ENCODE measurements at regions not wholly inside any gene's neighbourhood (a gene's known extent, or its start where the extent isn't known, plus 50 kb on each side); places are given as distances from the start of the nearest gene placed in this dataset.
A peak's percentile ranks its signal among the peaks of the same experiment; 100 is the strongest.

DNA sequence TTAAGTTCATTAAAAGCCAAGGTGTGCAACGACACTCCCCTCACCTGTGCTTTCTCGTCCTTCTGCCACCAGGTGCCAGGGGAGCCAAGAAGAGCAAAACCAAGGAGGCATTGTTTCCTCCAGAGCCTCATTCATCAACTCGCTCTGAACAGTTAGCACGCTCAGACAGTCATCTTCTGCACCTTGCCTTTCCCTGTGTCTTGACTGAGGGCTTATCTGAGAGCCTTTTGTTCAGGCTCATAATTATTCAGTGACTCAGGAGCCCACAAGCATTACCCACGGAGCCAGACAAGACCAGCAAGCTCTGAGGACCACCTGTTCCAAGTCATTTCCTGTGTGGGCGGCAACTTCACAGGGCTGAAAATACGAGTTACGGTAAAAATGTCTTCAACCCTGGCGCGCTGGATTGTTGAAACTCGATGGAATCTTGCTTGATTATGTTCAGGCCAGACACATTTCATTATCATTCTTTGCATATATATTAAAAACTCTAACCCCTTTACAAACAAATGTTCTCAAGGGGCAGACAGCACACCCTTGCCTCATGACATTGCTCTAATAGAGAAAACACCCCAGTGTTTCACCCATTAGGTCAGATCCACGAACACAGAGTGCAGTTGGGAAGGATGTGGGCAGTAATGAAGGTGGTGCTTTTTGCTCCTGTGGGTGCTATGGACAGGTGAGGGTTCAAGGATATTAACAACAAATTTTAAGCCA lies 89.7 kb upstream of the RUNX1 start:
- no peak for DNase-seq

DNA sequence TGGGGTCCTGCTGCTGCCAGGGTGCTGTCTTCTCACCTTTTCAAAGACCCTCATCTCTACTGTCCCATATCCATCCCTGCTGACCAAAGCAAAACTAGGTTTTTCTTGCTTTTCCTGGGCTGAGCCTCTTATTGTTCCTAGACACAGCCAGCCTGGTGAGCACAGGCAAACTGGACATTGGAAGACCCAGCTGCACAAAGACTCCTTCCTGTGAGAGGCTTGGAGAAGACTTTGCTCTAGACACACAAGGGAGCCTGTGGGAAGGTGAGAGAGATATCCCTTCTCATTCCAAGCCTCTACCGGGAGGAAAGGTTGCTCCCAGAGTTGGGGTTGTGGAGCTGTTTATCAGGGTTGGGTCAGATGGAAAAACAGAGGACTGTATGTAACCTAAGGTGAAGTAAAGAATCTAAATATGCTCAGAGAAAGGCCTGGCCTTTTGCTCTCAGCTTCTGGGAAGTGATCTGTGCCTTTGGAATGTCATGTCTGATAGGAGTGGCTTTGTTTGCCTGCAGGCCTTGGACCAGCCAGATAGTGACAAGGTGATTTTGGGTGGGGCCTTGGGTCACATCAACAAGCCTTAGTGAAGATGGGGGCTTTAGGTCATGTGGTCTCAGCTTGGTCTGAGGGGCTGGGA lies 87.6 kb upstream of the RUNX1 start:
- DNase-seq, result no peak

DNA sequence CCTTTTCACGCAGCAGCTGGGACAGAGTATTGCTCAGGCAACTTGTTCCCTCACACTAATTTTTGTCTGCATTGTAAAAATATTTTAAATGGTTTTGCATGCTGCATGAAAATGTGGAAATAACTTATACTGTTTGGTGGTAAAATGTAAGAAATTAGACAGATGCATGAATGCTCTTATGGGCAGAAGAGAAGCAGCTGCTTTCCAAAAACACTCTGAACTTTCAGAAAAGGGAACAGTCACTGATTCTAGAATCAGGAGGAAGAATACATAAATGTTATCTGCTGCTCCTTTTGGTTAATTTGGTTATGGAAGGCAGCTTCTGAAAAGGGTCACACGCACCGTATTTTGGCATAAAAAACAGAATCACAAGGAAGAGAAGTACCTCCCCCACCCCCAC lies 87.0 kb upstream of the RUNX1 start:
- no peak for DNase-seq

DNA sequence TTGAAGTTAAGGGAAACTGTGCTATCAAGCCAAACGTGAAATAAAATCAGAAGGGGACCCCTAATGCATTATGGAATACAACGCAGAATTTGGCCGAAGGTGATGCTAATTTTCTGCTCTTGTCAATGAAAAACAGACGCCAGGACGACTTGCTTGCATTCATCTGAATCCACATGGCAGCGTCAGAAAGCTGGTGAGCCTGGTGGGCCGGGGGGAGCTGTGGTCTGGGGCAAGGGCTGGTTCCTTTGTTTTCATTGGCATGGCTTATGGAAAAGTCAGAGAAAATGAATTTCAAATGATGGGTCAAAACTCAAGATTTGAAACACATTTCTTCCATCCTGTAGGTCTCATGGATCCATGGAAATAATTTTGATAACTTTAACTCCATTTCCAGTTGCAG lies 86.4 kb upstream of the RUNX1 start:
- DNase-seq, result no peak

DNA sequence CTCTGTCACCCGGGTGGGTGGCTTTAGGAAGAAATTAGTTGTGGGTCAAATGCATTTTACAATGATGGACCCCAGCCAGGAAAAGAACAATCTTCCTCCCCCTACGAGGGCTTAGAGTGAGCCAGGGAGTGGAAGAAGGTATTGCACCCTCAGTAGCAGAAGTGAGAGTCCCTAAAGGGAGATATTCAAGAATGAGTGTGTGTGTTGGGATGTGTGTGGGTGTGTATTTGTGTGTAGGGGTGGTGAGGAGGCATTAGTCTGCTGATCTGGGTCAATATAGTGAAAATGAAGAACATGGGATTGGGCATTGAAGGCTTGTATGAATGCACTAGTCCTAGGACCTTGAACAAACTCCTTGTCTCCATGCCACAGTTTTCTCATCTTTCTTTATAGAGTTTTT lies 85.2 kb upstream of the RUNX1 start:
- DNase-seq, result no peak

DNA sequence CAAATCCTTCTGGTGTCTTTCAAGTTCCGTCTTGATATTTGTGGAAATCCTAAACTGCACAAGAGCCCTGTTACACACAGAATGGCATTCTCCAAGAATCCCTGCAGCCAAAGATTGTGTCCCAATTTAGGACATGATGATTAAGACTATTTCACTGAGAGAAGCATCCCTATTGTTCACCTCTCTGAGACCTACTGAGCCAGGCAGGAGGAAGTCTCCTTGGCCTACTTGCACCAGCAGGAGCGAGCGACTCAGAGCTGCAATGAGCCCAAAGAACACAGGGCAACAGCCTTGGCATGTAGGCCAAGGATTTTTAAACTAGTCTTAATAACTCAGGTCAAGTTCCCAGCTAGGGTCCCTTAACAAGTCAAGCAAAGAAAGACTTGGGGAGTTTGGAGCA lies 79.4 kb upstream of the RUNX1 start:
- no peak for DNase-seq

DNA sequence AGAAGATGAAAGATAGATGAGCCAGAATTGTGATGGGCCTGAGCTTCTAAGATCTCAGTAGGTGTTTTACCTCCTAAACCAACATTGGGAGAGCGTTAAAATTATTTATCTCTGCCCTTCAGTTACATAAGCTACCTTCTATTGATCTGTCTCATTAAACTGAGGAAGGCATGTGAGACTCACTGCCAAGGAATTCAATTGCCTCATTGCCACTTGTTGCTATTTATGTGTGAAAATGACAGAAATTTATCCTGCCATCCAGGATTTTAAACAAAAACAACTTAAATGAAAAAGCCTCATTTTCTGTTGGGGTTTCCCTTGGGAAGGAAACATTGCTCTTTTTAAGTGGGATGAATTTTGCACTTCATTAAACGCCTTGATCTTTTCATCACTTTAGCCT lies 78.7 kb upstream of the RUNX1 start:
- no peak for DNase-seq

DNA sequence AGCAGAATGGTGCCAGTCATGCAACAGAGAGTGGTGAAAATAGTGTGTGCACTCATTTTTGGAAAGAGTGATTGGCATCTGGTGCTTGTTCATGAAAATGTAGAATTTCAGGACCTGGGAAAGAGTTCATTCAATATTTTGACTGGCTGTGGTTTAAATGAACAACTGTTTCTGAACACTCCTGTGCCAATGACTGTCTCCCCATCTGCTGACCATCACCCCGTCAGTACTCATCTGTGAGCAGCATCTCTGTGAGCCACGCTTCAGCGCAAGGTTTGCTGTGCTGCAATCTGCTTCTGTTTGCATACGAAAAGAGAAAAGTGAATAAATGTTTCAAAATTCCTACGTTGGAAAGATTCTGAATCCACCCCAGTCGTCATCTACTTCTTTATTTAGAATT lies 77.9 kb upstream of the RUNX1 start:
- DNase-seq, result no peak

DNA sequence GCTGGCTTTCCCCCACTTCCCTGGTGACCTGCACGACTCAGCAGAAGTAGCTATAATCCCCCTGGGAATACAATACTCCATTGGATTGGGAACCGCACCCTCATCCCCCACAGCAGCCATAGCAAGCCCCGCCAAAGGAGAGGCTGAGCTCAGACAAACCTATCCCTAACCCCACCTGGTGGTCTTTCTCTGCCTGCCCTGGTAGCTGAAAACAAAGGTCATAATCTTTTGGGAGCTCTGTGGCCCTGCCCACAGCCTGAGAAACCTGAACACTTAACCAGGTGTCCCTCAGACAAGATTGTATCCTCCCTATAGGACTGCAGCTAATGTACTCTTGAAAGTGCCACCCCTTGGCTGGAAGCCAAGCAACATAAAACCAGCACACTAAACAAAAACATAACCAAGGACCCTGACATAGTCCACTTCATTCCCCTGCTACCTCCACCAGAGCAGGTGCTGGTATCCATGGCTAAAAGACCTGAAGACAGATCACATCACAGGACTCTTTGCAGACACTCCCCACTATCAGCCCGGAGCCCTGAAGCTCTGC lies 71.6 kb upstream of the RUNX1 start:
- no peak for DNase-seq

DNA sequence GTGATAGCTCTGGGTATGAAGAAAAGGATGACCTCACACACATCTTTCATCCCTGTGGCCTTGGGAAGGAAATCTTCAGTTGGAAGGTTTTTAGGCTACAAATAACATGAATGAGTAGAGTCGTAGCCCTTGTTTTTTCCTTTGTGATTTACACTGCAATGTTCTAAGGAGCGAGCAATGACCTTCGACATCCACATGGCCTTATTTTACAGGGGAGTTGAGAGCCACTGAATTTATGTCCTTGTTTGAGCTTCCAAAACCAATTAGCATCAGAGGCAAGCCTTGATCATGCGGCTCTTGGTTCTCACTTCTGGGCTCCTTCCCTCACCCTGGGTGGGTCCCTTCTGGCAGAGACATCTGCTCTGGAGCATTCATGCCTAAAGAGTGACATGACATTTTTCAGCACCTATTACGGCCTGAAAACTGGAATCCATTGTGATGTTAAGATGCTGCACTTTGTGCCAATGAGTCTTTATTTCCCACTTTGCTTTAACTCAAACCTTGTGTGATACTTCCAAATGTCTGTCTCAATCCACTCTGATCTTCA lies 70.5 kb upstream of the RUNX1 start:
- DNase-seq, result no peak

DNA sequence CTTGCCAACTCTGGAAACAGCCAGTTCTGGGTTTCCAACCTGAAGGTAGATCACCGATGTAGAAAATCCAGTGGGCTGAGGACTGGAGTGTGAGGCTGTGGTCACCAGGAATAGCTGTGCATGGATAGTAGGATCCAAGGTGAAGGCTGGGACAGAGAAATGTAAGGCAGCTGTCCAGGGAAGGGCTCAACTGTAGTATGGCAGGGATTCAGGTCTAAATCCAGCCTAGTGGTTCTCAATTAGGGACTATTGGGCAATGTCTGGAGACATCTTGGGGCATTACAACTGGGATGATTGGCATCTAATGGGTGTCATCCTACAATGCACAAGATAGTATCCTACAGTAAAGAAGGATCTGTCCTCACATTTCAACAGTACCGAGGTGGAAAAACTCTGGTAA lies 67.7 kb upstream of the RUNX1 start:
- no peak for DNase-seq

DNA sequence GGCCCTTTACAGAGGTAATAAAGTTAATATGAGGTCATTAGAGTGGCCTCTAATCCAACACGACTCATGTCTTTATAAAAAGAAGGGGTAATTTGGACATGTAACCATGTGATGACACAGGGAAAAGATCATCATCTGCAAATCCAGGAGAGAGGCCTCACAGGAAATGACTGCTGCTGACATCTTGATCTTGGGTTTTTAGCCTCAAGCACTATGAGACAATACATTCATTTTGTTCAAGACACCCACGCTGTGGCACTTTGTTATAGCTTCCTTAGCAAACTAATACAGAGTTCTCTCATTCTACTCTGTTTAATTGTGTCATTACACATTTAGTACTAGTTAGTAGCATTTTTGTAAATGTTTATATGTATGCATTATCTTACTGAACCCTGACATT lies 64.0 kb upstream of the RUNX1 start:
- no peak for DNase-seq

DNA sequence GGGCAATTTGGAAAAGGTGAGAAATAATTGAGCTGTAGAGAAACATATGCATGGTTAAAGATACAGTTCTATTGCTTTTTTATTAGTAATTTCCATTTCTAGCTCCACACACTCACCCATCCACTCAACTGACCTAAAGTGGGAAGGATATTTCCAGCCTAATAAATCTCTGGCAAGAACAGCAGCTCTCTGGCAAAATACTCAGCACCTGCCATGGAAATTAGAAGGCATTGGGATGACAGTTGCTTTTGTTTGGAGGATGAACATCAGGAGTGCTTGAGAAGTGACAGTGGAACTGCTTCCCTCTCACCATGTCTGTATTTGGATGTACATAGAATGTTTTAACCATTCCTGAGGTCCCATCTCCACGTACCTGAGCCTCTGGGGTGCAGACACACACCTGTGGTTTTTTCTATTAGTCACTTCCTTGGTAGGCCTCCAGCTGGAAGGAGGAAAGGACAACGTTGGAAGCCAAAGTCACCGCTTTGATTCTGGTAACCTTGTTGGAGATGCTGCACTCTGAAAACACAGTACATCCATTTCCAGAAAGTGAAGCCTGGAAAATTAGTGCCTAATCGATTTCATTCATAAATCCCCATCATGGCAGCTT lies 62.3 kb upstream of the RUNX1 start:
- no peak for DNase-seq

DNA sequence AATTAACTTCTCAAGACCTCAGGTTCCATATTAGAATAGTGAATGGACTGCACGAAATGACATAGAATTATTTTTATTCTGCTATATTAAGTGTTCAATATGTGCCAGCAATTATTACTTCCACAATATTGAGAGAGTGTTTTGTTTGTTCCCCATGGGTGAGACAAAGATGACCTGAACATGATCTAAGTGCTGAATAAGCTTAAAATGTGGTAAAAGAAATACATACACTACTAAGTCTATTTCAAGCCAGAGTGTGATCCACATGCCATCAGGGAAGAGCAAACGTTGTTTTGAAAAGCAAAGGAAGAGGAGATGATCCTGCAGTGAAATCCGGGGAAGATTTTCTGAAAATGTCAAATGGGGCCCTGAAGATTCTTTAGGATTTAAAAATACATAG lies 59.8 kb upstream of the RUNX1 start:
- no peak for DNase-seq

DNA sequence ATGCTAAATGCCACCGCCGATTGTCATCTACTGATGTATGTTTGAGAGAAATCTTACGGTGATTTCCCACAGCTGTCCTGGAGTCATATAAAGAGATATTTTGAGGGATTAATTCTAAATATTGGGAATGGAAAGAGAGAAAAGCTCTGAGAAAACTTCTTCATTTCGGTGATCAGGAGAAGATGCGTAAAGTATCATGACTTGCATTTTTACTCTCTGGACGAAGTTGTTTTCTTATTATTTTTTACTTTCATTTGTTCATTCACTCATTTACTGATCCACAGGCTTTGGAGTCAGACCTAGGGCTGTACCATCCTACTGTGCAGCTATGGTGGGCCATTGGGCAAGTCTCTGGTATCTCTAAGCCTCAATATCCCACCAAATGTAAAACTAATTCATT lies 58.4 kb upstream of the RUNX1 start:
- no peak for DNase-seq

DNA sequence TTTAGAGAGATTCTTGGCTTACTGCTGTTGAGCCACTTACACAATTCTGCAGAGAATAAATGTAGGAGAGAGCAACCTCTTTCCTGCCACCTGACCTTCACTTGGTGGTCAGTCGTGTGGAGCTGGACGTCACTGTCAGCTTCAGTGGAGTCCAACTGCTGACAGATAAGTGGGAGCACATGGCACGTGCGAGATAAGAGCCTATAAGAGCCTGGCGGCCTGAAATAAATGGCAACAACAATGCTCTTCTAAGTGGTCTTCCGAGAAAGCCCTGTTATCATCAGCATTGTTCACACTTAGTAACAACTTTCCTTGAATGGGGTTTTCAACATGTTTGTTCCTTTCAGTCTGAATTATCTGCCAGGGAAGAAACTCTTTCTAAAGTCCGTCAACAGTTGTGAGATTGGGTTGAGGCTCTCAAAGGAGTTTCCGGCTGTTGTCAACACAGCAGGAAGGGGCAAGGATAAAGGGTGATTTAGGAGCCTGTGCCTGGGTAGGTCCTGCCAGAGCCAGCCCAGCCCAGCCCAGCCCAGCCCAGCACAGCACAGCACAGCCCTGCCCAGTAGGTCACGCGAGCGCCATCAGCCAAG lies 57.2 kb upstream of the RUNX1 start:
- no peak for DNase-seq

DNA sequence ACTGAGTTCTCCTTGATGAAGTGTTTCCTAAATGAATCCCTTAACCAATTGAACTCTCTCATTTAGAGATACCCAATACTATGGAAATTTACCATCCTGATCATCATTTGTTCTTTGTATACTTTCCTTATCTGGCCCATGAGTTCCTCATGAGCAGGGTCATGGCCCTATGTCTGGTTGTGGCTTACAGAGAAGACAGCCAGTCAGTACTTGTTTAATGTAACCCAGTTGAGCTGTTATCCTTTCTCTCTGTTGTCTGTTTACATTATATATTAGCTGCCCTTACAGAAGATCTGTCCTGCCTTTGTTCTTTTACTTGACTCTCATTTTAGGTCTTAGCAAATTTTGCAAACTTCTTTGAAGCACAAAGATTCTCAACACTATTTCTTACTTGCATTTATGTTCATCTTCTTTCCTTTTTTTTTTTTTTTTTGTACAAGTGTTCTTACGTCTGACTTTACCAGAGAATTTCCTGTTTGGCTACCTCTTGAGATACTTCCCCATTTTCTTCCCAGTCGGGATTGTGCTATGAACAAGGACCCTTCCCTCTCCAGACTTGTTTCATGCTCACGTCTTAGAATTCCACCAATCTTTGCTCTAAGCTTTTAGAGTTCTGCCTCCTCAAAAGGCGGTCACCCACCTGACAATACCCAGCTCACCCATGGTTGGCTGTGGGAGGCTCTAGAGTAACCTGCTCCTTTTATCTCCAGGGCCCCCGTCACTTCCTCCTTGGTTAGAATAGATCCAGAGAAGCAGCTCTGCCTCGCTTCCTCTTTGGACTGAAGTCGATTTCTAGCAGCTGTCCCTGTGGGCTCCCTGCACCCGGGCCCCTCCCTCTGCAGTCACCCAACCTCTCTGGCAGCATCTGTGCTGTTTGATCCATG lies 53.6 kb upstream of the RUNX1 start:
- peak; percentile 93 for DNase-seq

DNA sequence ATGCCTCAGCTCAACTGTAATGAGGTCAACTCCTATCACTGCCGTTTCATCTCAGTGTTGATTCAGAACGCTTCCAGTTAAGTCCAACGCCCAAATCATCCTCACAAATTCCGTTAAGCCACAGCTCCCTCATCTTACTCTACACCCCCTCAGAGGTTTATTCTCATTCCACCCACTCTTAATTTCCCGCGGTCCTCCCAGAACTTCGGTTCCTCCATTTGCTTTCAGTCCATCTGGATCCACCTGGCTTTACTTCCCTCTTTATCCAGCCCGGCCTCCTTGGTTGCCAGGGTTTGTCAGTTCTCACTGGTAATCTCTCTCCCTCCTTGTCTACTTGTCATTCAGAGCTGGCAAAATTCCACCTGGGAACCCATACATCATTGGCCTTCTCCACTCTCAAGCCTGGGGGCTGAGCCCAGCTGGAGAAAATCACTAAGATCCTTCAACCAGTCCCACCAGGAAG lies 51.3 kb upstream of the RUNX1 start:
- no peak for DNase-seq

DNA sequence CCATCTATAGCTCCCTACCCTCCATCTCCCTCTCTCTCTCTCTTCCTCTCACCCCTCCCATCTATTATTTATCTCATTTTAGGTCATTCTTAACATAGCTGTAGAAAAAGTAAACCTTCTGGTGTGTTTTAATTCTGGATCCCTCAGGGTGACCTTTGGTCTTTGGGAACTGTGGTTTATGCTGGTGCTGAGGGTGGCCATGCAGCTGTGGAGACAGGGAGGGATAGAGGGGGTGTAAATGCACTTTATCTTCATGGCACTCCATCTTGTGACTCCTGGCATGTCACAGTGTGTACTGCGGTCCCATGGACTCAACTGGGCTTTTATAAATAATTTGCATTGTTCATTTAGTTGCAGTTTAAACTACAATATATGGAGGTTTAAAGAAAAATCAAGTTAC lies 50.2 kb upstream of the RUNX1 start:
- DNase-seq, result no peak
